ENCODE measurements at regions not wholly inside any gene's neighbourhood (a gene's known extent, or its start where the extent isn't known, plus 50 kb on each side); places are given as distances from the start of the nearest gene placed in this dataset.

GRCh38 chr7:86954971-86955370 is 104.5 kb downstream of the ELAPOR2 start:
- TF ChIP-seq CTCF (IDR thresholded peaks at IDR 0.05) (no peak), EZH2 (IDR thresholded peaks at IDR 0.05; ENCODE audit: borderline replicate concordance, insufficient read depth, low read depth, low read length, poor library complexity, severe bottlenecking) (no peak)
